ENCODE measurements at regions not wholly inside any gene's neighbourhood (a gene's known extent, or its start where the extent isn't known, plus 50 kb on each side); places are given as distances from the start of the nearest gene placed in this dataset.

DNA sequence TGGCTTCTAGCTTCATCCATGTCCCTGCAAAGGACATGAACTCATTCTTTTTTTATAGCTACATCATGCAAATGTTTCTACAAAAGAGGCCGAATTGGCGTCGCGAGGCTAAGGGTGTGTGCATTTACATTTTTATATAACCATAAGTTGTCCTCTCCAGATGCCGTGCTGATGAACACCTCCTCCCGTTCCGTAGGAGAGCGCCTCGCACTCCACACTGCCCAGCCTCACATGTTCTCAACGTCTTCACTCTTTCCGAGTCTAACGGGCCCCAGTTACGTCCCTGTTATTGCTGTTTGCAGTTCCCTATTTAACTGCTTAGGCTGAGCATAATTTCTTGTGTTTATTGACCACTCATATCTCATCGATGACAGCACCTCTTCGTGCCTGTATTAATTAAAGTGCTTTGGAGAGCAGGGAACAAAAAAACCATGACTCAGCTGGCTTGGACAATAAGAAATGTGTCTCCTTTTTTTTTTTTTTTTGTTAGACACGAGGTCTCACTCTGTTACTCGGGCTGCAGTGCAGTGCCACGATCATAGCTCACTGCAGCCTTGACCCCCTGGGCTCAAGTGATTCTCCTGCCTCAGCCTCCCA, 113.5 kb upstream of the SDK1 start:
- no peaks in the 10 kb centered on the region for H3K36me3 ChIP-seq (replicated peaks; ENCODE audit: control insufficient read depth, insufficient read depth, low read length)
- no peak overlapping the region for H3K4me3 ChIP-seq (ENCODE audit: insufficient read depth, low read depth, low read length)
- no peak for DNase-seq
- H3K27me3 ChIP-seq (ENCODE audit: control insufficient read depth, insufficient read depth, low read length), result no peaks in the 10 kb centered on the region

DNA sequence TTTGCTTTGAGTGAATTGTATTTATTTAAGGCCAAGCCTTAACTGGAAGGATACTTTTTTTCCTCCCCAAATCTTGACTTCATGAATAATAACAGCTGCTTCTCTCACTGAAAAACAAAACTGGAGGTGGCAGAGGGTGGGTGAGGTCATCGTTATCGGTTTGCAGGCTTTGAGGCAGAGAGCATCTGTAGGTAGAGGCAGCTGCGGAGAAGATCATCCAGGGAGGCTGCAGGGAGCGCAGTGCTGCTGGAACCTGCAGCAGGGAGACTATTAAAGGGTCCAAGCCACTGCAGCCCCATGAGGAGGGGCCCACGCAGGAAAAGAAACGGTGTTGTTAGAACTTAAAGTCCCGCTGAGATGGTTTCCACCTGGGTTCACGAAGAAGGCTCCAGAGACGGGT, 112.1 kb upstream of the SDK1 start:
- Histone ChIP-seq H3K27me3 (ENCODE audit: control insufficient read depth, insufficient read depth, low read length) (no peaks in the 10 kb centered on the region), H3K4me3 (ENCODE audit: insufficient read depth, low read depth, low read length) (no peak overlapping the region), H3K36me3 (replicated peaks; ENCODE audit: control insufficient read depth, insufficient read depth, low read length) (no peaks in the 10 kb centered on the region)
- no peak for DNase-seq

DNA sequence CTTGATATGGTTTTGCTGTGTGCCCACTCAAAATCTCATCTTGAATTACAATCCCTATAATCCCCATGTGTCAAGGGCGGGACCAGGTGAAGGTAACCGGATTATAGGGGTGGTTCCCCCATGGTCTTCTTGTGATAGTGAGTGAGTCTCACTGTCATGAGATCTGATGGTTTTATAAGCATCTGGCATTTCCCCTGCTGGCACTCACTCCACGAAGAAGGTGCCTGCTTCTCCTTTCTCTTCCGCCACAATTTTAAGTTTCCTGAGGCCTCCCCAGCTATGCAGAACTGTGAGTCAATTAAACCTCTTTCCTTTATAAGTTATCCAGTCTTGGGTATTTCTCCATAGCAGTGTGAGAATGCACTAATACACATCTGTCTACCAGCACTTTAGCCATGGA, 109.5 kb upstream of the SDK1 start:
- Histone ChIP-seq H3K36me3 (replicated peaks; ENCODE audit: control insufficient read depth, insufficient read depth, low read length) (no peaks in the 10 kb centered on the region), H3K4me3 (ENCODE audit: insufficient read depth, low read depth, low read length) (no peak overlapping the region), H3K27me3 (ENCODE audit: control insufficient read depth, insufficient read depth, low read length) (no peaks in the 10 kb centered on the region)
- no peak for DNase-seq

DNA sequence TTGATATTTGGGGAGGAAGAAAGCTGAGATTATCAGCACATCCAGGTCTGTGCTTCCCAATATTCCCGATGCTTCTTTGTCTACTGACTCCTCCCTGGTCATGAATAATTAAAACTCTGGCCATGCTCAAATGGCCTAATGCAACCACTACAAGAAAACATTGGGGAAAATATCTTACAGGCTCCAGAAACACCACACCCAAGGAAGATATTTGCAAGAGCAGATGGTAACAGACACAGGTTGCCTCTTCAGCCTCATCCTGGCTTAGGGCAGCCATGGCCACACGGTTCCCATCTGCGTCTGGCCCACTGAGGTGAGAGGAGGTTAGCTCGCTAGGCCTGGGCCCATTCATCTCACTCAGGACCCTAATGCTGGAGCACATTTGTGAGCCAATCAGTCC, 108.4 kb upstream of the SDK1 start:
- no peak for DNase-seq
- Histone ChIP-seq H3K36me3 (replicated peaks; ENCODE audit: control insufficient read depth, insufficient read depth, low read length) (no peaks in the 10 kb centered on the region), H3K4me3 (ENCODE audit: insufficient read depth, low read depth, low read length) (no peak overlapping the region), H3K27me3 (ENCODE audit: control insufficient read depth, insufficient read depth, low read length) (no peaks in the 10 kb centered on the region)

DNA sequence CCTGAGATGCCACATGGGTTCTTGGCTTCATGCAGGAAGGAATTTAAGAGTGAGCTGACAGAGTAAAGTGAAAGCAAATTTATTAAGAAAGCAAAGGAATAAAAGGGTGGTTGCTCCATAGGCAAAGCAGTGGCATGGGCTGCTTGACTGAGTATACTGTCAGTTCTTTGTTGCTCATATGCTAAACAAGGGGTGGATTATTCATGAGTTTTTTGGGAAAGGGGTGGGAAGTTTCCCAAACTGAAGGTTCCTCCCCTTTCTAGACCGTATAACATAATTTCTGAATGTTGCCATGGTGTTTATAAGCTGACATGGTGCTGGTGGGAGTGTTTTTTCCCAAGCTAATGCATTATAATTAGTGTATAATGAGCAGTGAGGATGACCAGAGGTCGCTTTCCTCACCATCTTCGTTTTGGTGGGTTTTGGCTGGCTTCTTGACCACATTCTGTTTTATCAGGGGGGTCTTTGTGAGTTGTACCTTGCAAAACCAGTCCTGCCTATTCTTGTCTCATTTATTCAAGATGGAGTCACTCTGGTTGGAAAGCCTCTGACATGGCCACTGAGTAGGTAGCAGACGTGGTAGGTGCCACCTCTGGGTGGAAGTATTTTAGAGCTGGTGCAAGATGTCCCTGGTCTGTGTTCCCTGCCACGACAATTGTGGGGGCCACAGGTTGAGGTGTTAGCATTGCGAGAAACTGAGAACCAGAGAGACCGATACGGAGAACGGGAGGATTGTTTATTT, 107.5 kb upstream of the SDK1 start:
- no peaks in the 10 kb centered on the region for H3K27me3 ChIP-seq (ENCODE audit: control insufficient read depth, insufficient read depth, low read length)
- H3K4me3 ChIP-seq (ENCODE audit: insufficient read depth, low read depth, low read length), result no peak overlapping the region
- DNase-seq, result no peak
- H3K36me3 ChIP-seq (replicated peaks; ENCODE audit: control insufficient read depth, insufficient read depth, low read length), result no peaks in the 10 kb centered on the region

DNA sequence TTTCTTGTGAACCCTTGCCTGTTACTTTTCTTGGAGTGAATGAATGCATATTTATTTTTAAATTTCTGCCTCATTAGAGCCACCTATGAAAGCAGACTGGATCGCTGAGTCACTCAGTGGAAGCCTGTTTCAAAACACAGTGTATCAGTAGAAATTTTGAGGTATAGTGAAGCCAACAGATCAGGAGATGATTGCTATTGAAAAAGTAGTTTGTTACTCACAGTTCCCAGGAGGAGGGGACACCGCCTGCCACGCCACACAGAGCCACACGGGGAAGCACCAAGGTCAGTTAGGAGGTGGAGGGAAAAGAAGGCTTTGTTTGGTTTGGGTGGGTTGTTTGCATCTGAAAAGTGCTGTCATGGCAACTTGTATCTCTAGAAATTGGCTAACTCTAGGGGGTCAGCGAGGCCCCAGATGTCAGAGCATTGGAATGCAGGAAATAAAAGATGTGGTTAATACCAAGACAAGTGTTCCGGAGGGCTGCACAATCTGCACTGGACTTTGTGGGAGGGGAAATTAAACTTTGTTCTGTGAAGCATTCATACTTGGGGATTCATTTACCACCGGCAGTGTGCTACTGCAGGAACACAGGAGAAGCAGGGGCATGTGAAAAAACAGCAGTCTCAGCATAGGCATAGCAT, 106.4 kb upstream of the SDK1 start:
- Histone ChIP-seq H3K4me3 (ENCODE audit: insufficient read depth, low read depth, low read length) (no peak overlapping the region), H3K36me3 (replicated peaks; ENCODE audit: control insufficient read depth, insufficient read depth, low read length) (no peaks in the 10 kb centered on the region), H3K27me3 (ENCODE audit: control insufficient read depth, insufficient read depth, low read length) (no peaks in the 10 kb centered on the region)
- peak; percentile 86 for DNase-seq

DNA sequence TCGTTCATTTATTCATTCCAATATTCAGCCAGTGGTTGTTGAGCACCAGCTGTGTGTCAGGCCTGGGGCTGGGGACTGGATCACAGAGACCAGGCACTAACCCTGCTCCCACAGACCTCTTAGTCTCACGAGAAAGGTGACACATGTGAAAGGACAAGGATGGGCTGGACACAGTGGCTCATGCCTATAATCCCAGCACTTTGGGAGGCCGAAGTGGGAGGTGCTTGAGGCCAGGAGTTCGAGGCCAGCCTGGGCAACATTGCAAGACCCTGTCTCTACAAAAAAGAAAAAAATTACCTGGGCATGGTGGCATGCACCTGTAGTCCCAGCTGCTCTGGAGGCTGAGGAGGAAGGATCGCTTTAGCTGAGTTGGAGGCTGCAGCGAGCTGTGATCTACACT, 105.9 kb upstream of the SDK1 start:
- no peak for DNase-seq
- Histone ChIP-seq H3K4me3 (ENCODE audit: insufficient read depth, low read depth, low read length) (no peak overlapping the region), H3K36me3 (replicated peaks; ENCODE audit: control insufficient read depth, insufficient read depth, low read length) (no peaks in the 10 kb centered on the region)

DNA sequence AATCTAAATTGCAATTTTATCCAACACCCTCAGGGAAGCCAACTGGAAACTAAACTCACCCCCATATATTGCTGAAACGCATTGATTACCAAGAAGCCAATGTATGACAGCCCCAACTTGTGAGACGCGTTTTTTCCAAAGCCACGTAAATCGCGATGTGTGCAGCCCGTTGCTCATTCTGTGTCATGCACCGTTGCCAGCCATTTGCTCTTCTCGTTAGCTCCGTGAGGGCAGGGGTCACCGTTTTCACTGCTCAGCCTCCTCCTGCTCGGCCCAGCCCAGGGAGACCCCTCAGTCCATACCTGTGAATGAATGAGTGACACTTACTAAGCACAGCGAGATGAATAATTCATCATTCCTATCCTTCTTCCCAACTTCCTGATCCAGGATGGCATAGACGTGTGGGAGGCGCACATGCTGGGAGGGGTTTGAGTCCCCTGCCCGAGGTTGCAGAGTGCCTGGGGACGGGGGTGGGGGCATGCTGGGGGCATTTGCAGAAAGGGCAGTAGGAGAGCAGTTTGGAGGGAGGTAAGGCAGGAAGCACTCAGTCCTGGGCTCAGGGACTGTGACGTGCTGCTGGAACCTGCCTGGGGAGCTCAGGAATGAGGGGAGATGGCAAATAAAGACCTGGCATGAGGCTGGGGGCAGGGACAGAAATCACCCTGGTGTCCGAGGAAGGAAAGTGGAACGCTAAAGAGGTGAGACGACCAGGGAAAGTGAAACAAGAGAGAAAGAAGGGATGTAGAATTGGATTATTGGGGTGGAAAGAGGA, 104.2 kb upstream of the SDK1 start:
- Histone ChIP-seq H3K4me3 (ENCODE audit: insufficient read depth, low read depth, low read length) (no peak overlapping the region), H3K27me3 (ENCODE audit: control insufficient read depth, insufficient read depth, low read length) (no peaks in the 10 kb centered on the region), H3K36me3 (replicated peaks; ENCODE audit: control insufficient read depth, insufficient read depth, low read length) (no peaks in the 10 kb centered on the region)
- DNase-seq, result no peak

More for the DNA sequence above, 105.9 kb upstream of the SDK1 start:
- no peaks in the 10 kb centered on the region for H3K27me3 ChIP-seq (ENCODE audit: control insufficient read depth, insufficient read depth, low read length)

DNA sequence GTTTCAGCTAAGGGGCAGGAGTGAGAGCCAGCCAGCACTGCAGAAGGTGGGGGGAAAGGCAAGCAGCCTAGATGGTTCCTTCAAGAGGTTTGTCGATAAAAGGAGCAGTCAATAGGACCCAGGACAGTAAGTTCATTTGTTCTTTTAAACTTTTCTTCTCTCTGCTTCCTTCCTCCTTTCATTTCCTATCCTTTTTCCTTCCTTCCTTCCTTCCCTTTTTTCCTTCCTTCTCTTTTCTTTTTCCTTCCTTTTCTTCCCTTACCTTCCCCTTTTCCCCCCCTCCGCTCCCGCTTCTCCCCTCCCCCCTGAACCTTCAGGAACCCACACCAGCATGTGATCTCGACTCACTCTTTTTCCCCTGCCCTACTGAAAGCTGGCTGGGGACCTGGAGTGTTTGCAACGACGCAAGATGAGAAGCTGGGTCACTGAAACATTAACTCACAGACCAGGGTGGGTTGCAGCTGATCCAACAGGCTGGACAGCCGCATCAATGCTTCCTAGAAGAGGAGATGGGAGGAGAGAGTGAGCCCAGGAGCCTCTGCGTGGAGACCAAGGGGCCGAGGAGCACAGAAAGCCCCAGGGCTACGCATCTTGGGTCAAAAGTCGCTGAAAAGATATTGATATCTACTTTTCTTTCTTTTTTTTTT, 103.4 kb upstream of the SDK1 start:
- Histone ChIP-seq H3K27me3 (ENCODE audit: control insufficient read depth, insufficient read depth, low read length) (no peaks in the 10 kb centered on the region), H3K36me3 (replicated peaks; ENCODE audit: control insufficient read depth, insufficient read depth, low read length) (no peaks in the 10 kb centered on the region), H3K4me3 (ENCODE audit: insufficient read depth, low read depth, low read length) (no peak overlapping the region)
- no peak for DNase-seq

DNA sequence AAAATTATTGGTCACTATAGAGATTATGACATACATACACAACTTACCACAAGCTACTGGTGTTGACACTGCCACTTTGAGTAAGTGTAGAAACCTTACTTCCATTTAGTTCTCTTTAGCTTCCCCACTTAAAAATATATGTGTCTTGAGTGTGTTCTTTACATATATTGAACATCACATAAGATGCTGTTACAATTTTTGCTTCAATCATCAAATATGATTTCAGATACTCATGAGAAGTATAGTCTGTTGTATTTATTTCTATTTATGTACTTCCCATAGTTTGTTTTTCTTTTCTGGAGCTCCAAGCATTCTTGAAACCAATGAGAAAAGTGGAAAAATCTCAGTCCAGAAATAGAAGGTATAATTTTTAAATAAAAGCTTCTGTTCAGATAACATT, 102.7 kb upstream of the SDK1 start:
- no peaks in the 10 kb centered on the region for H3K27me3 ChIP-seq (ENCODE audit: control insufficient read depth, insufficient read depth, low read length)
- no peaks in the 10 kb centered on the region for H3K36me3 ChIP-seq (replicated peaks; ENCODE audit: control insufficient read depth, insufficient read depth, low read length)
- H3K4me3 ChIP-seq (ENCODE audit: insufficient read depth, low read depth, low read length), result no peak overlapping the region
- DNase-seq, result no peak

DNA sequence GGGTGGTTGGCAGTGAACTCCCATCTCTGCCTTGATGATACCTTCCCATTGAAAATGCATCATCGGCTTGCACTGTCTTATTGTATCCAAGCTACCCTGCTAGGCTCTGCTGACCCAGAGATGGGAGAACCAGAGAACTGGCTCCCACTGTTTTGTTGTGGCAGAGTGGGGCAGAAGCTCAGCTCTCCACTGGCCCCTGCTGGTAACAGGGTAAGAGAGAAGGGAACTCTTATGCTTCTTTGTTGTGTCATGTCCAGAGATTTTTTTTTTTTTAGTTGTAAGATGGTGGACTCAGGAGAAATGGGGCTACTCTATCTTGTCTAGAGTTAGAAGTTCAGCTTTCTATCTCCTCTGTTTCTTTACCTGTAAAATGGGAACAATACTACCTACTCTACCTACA, 100.5 kb upstream of the SDK1 start:
- DNase-seq, result peak; percentile 84
- Histone ChIP-seq H3K36me3 (replicated peaks; ENCODE audit: control insufficient read depth, insufficient read depth, low read length) (no peaks in the 10 kb centered on the region), H3K4me3 (ENCODE audit: insufficient read depth, low read depth, low read length) (no peak overlapping the region), H3K27me3 (ENCODE audit: control insufficient read depth, insufficient read depth, low read length) (no peaks in the 10 kb centered on the region)

DNA sequence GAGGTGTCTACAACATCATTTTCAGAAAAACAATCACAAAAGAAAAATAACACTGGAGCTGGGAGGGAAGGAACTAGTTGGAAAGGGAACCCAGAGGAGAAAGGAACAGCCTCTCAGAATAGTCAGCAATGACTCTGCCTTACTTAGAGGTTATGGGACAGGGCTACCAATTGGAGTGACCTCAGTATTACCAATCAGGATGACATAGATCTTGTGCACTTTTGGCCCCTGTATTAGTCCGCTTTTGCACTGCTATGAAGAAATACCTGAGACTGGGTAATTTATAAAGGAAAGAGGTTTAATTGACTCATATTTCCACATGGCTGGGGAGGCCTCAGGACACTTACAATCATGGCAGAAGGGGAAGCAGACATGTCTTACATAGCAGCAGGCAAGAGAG, 99.7 kb upstream of the SDK1 start:
- H3K36me3 ChIP-seq (replicated peaks; ENCODE audit: control insufficient read depth, insufficient read depth, low read length), result no peaks in the 10 kb centered on the region
- DNase-seq, result no peak
- H3K4me3 ChIP-seq (ENCODE audit: insufficient read depth, low read depth, low read length), result no peak overlapping the region
- H3K27me3 ChIP-seq (ENCODE audit: control insufficient read depth, insufficient read depth, low read length), result no peaks in the 10 kb centered on the region

DNA sequence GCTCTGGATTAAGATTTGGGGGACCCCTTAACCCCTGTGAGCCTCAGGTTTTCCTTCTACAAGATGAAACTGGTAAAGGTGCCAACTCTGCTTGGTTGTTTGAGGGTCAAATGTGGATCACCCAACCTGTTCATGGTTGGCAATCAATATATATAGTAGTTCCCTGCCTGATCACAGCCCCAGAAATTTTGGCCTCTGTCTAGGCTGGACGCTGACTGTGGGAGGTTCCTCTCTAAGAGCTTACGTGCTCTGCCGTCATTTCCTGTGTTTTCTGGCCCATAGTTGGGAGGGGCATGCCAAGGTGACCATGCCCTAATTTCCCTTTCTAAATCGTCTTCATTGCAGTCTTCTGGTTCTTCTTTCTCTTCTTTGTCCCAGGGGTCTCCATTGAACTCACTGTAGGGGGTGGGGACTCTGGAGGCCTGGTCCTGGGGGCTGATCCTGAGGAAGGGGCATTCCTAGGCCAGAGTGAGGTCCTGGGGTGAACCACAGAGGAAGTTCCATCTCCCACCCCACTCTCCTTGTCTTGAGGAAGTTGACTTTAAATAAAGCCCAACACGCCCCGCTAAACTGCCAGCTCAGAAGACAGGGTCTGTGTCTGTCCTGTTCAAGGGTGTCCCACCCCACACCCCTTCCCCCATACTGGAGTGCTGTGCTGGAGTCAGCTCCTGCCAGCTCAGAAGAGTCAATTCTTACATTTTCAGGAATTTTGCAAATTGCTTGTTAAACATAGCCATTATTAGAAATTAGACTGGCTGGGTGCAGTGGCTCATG, 98.9 kb upstream of the SDK1 start:
- Histone ChIP-seq H3K36me3 (replicated peaks; ENCODE audit: control insufficient read depth, insufficient read depth, low read length) (no peaks in the 10 kb centered on the region), H3K4me3 (ENCODE audit: insufficient read depth, low read depth, low read length) (no peak overlapping the region), H3K27me3 (ENCODE audit: control insufficient read depth, insufficient read depth, low read length) (no peaks in the 10 kb centered on the region)
- DNase-seq, result no peak

DNA sequence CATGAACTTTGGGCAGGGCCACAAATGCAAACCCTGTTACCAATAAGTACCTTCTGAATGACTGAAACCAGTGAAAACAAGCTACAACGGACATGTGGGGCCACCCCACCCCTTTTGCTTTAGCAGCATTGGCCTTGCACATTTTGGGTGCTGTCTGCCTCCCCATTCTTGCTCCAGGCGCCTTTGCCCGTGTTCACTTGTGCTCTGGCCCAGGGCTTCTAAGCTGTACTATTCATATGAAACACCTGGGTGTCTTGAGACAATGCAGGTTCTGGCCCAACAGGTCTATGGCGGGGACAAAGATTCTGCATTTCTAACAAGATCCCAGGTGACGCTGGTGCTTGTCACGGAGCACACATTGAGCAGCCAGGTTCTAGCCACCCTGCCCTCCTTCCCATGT, 96.5 kb upstream of the SDK1 start:
- no peak for DNase-seq
- no peaks in the 10 kb centered on the region for H3K36me3 ChIP-seq (replicated peaks; ENCODE audit: control insufficient read depth, insufficient read depth, low read length)
- no peaks in the 10 kb centered on the region for H3K27me3 ChIP-seq (ENCODE audit: control insufficient read depth, insufficient read depth, low read length)
- no peak overlapping the region for H3K4me3 ChIP-seq (ENCODE audit: insufficient read depth, low read depth, low read length)

Data from H7 (cell line).